AG04449 (cell line): ENCODE measurements at regions not wholly inside any gene's neighbourhood (a gene's known extent, or its start where the extent isn't known, plus 50 kb on each side); places are given as distances from the start of the nearest gene placed in this dataset.

Source experiments
- CTCF ChIA-PET: fragments of 350-600 bp; formaldehyde crosslinking; extraction: SDS; loops from one replicate; lab custom pipeline; 2021; ENCODE audit warnings: antibody characterized with exemption; lab: Yijun Ruan, JAX
- POLR2A ChIA-PET: fragments of 400-600, 350-600 bp; formaldehyde crosslinking; extraction: SDS; loops from one replicate; lab custom pipeline; 2020; ENCODE audit warnings: antibody characterized with exemption, inconsistent platforms; lab: Yijun Ruan, JAX
- DNase-seq: peaks from one replicate; pipeline ENCODE4 v3.0.0-alpha.2; 2010; ENCODE audit warnings: low read depth, low spot score
- H3K4me3 ChIP-seq: 2 replicates; pipeline ENCODE4 v1.5.1; 2011; ENCODE audit warnings: low read depth, mild to moderate bottlenecking, control low read depth, low read length
- CTCF ChIP-seq: IDR thresholded peaks from one replicate; pipeline ENCODE4 v1.5.1; 2011; ENCODE audit warnings: mild to moderate bottlenecking, moderate library complexity, low read length, control low read depth, inconsistent platforms; ENCODE audit not compliant: insufficient read depth; ENCODE audit errors: missing control alignments

- TF ChIP-seq CTCF, result no peak
- POLR2A ChIA-PET, result no interaction called here
- CTCF ChIA-PET, result no interaction called here
- no peak overlapping the region for H3K4me3 ChIP-seq
- DNase-seq, result no peak
These were observed 55.9 kb upstream of the EDNRA start for GRCh38 chr4:147425019-147425418.

GRCh38 chr4:147428583-147428982, 52.3 kb upstream of the EDNRA start:
- H3K4me3 ChIP-seq, result no peak overlapping the region
- POLR2A ChIA-PET, result no interaction called here
- no peak for TF ChIP-seq CTCF
- CTCF ChIA-PET, result no interaction called here
- no peak for DNase-seq

GRCh38 chr4:147430111-147430510, 50.8 kb upstream of the EDNRA start:
- DNase-seq, result no peak
- no peak overlapping the region for H3K4me3 ChIP-seq
- TF ChIP-seq CTCF, result no peak
- CTCF ChIA-PET, result no interaction called here
- POLR2A ChIA-PET, result no interaction called here
